Mesendoderm (in vitro differentiated cells): ENCODE measurements at regions not wholly inside any gene's neighbourhood (a gene's known extent, or its start where the extent isn't known, plus 50 kb on each side); places are given as distances from the start of the nearest gene placed in this dataset.
"Not testable (repeated sequence)": the region's sequence is repeated elsewhere in the genome, so short reads cannot be mapped to it uniquely, and the experiment has no call there.

ENCODE experiments used
- DNase-seq: peaks from one replicate; pipeline ENCODE4 v3.0.0; 2013
- H2AK5ac ChIP-seq: 2 replicates; pipeline ENCODE4 v1.6.1; 2013; ENCODE audit warnings: low read length, inconsistent platforms
- H2BK120ac ChIP-seq: 2 replicates; pipeline ENCODE4 v1.6.1; 2013; ENCODE audit warnings: low read depth, mild to moderate bottlenecking, low read length, moderate library complexity, mixed read lengths
- H2BK15ac ChIP-seq: replicated peaks from 2 replicates; pipeline ENCODE4 v1.6.1; 2013; ENCODE audit warnings: low read depth, mild to moderate bottlenecking, moderate library complexity
- H2BK5ac ChIP-seq: 2 replicates; pipeline ENCODE4 v1.6.1; 2013; ENCODE audit warnings: low read length, inconsistent platforms
- H3K18ac ChIP-seq: 2 replicates; pipeline ENCODE4 v1.6.1; 2013; ENCODE audit warnings: mild to moderate bottlenecking, low read length, mixed read lengths
- H3K23ac ChIP-seq: one replicate; pipeline ENCODE4 v1.6.1; 2013; ENCODE audit warnings: low read length
- H3K27ac ChIP-seq: 2 replicates; pipeline ENCODE4 v1.5.1; 2013; ENCODE audit warnings: low read depth, mild to moderate bottlenecking, inconsistent platforms, low read length, moderate library complexity
- H3K27me3 ChIP-seq: 2 replicates; pipeline ENCODE4 v1.6.1; 2013; ENCODE audit warnings: low read length, control low read depth, mild to moderate bottlenecking, inconsistent platforms; ENCODE audit not compliant: insufficient read depth, poor library complexity
- H3K36me3 ChIP-seq: 2 replicates; pipeline ENCODE4 v1.6.1; 2013; ENCODE audit warnings: low read length, inconsistent platforms; ENCODE audit not compliant: control insufficient read depth, insufficient read depth
- H3K4ac ChIP-seq: one replicate; pipeline ENCODE4 v1.6.1; 2013; ENCODE audit warnings: low read depth, mild to moderate bottlenecking, low read length, moderate library complexity
- H3K4me1 ChIP-seq: 2 replicates; pipeline ENCODE4 v1.6.1; 2013; ENCODE audit warnings: low read depth, low read length, inconsistent platforms; ENCODE audit not compliant: control insufficient read depth
- H3K4me2 ChIP-seq: 2 replicates; pipeline ENCODE4 v1.6.1; 2013; ENCODE audit warnings: low read length
- H3K4me3 ChIP-seq: 2 replicates; pipeline ENCODE4 v1.5.1; 2013; ENCODE audit warnings: mild to moderate bottlenecking, low read length
- H3K56ac ChIP-seq: one replicate; pipeline ENCODE4 v1.6.1; 2013; ENCODE audit warnings: low read length
- H3K79me1 ChIP-seq: 2 replicates; pipeline ENCODE4 v1.6.1; 2013; ENCODE audit warnings: low read length, inconsistent platforms
- H3K79me2 ChIP-seq: 2 replicates; pipeline ENCODE4 v1.6.1; 2013; ENCODE audit warnings: mild to moderate bottlenecking, low read length; ENCODE audit not compliant: control insufficient read depth, insufficient read depth
- H3K9ac ChIP-seq: 2 replicates; pipeline ENCODE4 v1.6.1; 2013; ENCODE audit warnings: low read length, inconsistent platforms
- H4K5ac ChIP-seq: one replicate; pipeline ENCODE4 v1.6.1; 2013; ENCODE audit warnings: low read length
- H4K8ac ChIP-seq: one replicate; pipeline ENCODE4 v1.6.1; 2013; ENCODE audit warnings: low read depth, mild to moderate bottlenecking, control low read depth, low read length, moderate library complexity
- WGBS: extraction: QIAGEN DNeasy Blood & Tissue Kit; methylation state at CpG from one replicate; pipeline ENCODE4 v1.1.7; 2013; ENCODE audit warnings: low lambda C conversion rate, missing lambda C conversion rate; ENCODE audit not compliant: insufficient coverage; ENCODE audit errors: extremely low coverage; 5-methylcytosine and 5-hydroxymethylcytosine counted together

DNA sequence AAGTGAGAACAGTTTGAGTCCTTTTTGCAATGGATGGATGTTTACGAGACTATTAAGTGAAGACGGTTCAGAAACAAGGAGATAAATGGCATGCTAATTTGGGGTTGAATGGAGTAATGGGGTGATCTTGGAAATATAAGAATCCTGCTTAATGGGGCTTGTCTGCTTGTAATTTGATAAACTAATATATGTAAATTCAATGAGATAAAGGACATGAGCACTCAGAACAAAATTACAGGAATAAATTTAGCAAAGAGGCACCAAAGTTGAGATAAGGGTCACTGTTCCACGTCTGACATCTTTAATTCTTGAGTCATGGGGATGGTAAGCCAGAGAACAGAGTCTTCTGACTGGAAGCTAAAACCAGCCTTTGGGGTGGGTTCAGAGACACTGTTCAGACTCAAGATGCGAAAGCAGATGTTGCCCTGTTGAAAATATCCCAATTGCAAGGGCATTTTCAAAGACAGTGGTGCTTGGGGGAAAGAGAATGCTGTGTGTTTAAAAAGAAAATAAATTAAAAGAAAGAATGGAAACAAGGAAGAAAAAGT is 67.8 kb upstream of the CHRNB4 start:
- no peak overlapping the region for H3K18ac ChIP-seq
- no peak overlapping the region for H2AK5ac ChIP-seq
- no peak overlapping the region for H4K5ac ChIP-seq
- no peak overlapping the region for H3K4ac ChIP-seq
- WGBS, result no CpG with 5 or more reads among the region's 4 CpGs
- no peak overlapping the region for H3K23ac ChIP-seq
- H3K9ac ChIP-seq, result no peak overlapping the region
- H3K4me3 ChIP-seq, result no peak overlapping the region
- no peak overlapping the region for H3K4me2 ChIP-seq
- H3K27me3 ChIP-seq, result no peaks in the 10 kb centered on the region
- H3K56ac ChIP-seq, result no peak overlapping the region
- DNase-seq, result no peak
- H3K4me1 ChIP-seq, result no peaks in the 10 kb centered on the region
- no peaks in the 10 kb centered on the region for H3K36me3 ChIP-seq
- H2BK5ac ChIP-seq, result no peak overlapping the region
- H2BK15ac ChIP-seq, result no peak overlapping the region
- no peaks in the 10 kb centered on the region for H3K79me1 ChIP-seq
- no peak overlapping the region for H3K27ac ChIP-seq
- H3K79me2 ChIP-seq, result no peaks in the 10 kb centered on the region
- H4K8ac ChIP-seq, result no peak overlapping the region
- no peak overlapping the region for H2BK120ac ChIP-seq

DNA sequence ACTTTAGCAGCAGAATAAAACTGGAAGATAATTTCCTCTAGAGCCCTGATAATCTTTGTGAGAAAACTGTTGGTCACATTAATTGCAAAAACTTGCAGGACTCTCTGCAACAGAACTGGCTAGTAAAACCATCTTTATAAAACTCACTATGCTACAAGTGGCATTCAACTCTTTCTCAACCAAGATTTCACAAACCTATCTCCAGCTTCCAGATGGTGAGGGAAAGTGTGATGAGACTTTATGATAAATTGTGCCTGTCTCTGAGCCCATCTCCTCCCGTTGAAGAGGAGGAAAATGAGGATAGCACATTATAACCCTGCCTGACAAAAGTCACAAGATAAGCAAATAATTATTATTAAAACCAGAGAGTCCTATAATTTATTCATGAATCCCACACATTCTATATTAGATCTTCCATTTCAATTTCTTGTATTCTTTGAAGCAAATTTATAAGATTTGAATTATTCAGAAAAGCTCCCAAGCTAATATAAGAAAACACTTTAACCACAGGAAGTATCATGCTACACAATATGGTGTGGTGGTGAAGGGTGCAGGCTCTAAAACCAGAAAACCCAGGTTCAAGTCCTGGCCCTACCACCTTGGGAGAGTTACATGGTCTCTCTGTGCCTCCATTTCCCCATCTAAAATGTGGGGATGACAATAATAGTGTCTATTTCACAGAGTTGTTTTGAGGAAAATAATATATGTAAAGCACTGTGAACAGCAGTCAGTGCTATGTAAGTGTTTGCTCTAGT is 65.6 kb upstream of the CHRNB4 start:
- not testable (repeated sequence) for H4K5ac ChIP-seq, H3K9ac ChIP-seq, H3K4me1 ChIP-seq, H3K27ac ChIP-seq, H3K56ac ChIP-seq, H2BK5ac ChIP-seq, H3K79me1 ChIP-seq, H2BK120ac ChIP-seq, H4K8ac ChIP-seq, H3K27me3 ChIP-seq, H3K18ac ChIP-seq, DNase-seq, H2AK5ac ChIP-seq, H3K23ac ChIP-seq, H2BK15ac ChIP-seq, H3K4me2 ChIP-seq, H3K36me3 ChIP-seq, H3K79me2 ChIP-seq, H3K4ac ChIP-seq, H3K4me3 ChIP-seq
- no CpG with 5 or more reads among the region's 1 CpG for WGBS

DNA sequence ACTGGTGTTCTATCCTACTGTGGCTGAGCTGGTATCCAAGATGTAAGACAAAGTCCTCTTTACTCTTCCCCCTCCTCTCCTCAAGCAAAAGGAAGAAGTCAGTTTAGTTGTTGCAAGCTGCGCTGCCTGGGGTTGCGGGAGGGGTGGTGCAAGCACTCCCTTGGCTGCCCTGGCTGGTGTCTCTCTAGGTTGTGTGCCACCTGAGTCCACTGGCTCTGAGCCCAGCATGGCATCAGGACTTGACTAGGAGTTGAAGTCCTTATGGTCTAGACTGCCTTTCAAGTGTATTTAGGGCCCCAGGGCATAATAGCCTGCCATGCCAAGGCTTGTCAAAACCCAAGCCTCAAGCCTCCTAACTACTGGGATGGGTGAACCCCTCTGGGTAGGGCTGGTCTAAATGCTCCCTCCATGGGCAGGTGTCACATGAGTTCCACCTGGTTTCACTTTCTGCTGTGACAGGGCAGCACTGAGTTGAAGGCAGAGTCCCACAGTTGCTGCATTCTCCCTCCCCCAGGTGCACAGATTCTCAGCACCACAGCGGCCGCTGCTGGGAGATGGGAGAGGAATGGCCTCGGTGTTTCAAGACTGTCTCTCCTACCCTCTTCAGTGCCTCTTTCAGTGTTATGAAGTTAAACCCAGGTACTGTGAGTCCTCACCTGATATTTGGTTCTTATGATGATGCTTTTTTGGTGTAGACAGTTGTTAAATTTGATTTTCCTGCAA is 62.5 kb upstream of the CHRNB4 start:
- not testable (repeated sequence) for H4K8ac ChIP-seq, H3K23ac ChIP-seq, H3K9ac ChIP-seq, DNase-seq, H2BK120ac ChIP-seq, H3K4me2 ChIP-seq, H3K18ac ChIP-seq, H3K79me2 ChIP-seq, H2AK5ac ChIP-seq, H3K79me1 ChIP-seq, H3K27me3 ChIP-seq, H3K4me3 ChIP-seq, H2BK15ac ChIP-seq, H3K4ac ChIP-seq, H3K4me1 ChIP-seq, H2BK5ac ChIP-seq, H3K27ac ChIP-seq, H4K5ac ChIP-seq, H3K56ac ChIP-seq, H3K36me3 ChIP-seq
- no CpG with 5 or more reads among the region's 5 CpGs for WGBS

DNA sequence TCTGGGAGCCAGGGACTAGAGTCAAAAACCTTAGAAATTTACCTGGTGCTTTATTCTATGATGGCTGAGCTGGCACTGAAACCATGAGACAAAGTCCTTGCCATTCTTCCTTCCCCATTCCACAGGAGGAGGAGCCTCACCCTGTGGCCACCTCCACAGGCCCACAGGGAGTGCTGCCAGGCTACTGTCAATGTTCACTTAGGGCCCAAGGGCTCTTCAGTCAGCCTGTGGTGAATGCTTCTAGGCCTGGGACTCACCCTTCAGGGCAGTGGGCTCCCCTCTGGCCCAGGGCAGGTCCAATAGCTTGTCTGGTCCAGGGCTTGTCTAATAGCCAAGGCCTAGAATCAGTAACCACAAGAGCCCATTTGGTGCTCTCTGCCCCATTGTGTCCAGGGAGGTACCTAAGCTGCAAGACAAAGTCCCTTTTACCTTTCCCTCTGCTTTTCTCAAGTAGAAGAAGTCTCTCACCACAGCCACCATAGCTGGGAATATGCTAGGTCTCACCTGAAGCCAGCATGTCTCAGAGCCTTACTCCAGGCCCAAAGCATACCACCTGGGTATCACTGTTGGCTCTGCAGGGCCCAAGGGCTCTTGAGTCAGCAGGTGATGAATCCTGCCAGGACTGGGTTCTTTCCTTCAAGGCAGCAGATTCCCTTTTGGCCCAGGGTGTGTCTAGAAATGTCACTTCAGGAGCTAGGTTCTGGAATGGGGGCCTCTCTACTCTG is 61.8 kb upstream of the CHRNB4 start:
- Histone ChIP-seq H3K36me3 (no peaks in the 10 kb centered on the region), H3K4me3 (no peak overlapping the region), H3K79me1 (no peaks in the 10 kb centered on the region), H2BK15ac (no peak overlapping the region), H4K8ac (no peak overlapping the region), H3K27me3 (no peaks in the 10 kb centered on the region), H3K4ac (no peak overlapping the region), H3K56ac (no peak overlapping the region), H3K79me2 (no peaks in the 10 kb centered on the region), H3K9ac (no peak overlapping the region), H3K4me1 (no peaks in the 10 kb centered on the region), H3K18ac (no peak overlapping the region), H2AK5ac (no peak overlapping the region), H4K5ac (no peak overlapping the region), H3K23ac (no peak overlapping the region), H3K4me2 (no peak overlapping the region), H2BK120ac (no peak overlapping the region), H3K27ac (no peak overlapping the region), H2BK5ac (no peak overlapping the region)
- DNase-seq, result no peak

DNA sequence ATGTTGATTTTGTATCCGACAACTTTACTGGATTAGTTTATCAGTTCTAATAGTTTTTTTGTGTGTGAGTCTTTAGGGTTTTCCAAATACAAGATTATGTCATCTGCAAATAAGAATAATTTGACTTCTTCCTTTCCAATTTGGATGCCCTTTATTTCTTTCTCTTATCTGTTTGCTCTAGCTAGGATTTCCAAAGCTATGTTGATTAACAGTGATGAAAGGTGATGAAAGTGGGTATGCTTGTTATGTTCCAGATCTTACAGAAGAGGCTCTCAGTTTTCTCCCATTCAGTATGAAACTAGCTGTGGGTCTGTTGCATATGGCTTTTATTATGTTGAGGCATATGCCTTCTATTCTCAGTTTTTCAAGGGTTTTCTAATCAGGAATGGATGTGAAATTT is 56.4 kb upstream of the CHRNB4 start:
- Histone ChIP-seq H2BK5ac (no peak overlapping the region), H3K4me2 (no peak overlapping the region), H2AK5ac (no peak overlapping the region), H3K4me1 (peaks cover 3% of the 10 kb centered on the region), H4K5ac (no peak overlapping the region), H3K27ac (no peak overlapping the region), H3K18ac (no peak overlapping the region), H3K4me3 (no peak overlapping the region), H3K27me3 (no peaks in the 10 kb centered on the region), H3K9ac (no peak overlapping the region), H2BK120ac (no peak overlapping the region), H3K56ac (no peak overlapping the region), H3K23ac (no peak overlapping the region), H3K4ac (no peak overlapping the region), H3K79me2 (no peaks in the 10 kb centered on the region), H2BK15ac (no peak overlapping the region), H4K8ac (no peak overlapping the region), H3K36me3 (no peaks in the 10 kb centered on the region), H3K79me1 (no peaks in the 10 kb centered on the region)
- DNase-seq, result no peak
- no CpG with 5 or more reads among the region's 1 CpG for WGBS
